ENCODE measurements at regions not wholly inside any gene's neighbourhood (a gene's known extent, or its start where the extent isn't known, plus 50 kb on each side); places are given as distances from the start of the nearest gene placed in this dataset.

DNA sequence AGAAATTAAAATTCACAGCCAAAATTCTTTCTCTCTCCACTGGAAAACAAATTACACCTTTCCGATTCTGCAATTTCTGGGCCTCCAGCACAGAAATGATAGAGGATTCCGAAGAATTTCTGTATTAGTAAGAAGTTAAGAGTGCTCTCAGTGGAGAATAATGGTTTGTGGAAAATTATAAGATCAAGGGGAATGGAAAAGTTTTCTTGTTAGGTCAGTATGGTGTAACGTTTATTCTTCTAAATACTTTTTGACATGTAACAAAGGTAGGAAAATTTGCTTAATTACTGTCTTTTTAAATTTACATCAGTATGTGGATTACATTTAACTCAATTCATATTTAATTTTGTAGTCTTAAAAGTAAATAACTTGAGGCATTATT is 288.3 kb upstream of the NFE2L3 start:
- no peaks in the 10 kb centered on the region for H3K4me1 ChIP-seq (replicated peaks in 1 of 2)
- intact Hi-C loops (cut with DNase I): no loop called here
- H3K9me3 ChIP-seq (replicated peaks in 1 of 3): no peaks in the 10 kb centered on the region
- peaks cover 100% of the 10 kb centered on the region for H3K27me3 ChIP-seq
- WGBS, 4 donors: 15 to 33% (median 22%) methylated on average over 3 of the region's 3 CpGs
- no peak overlapping the region for H3K27ac ChIP-seq
- TF ChIP-seq POLR2A (IDR thresholded peaks at IDR 0.05) (no peak), CTCF (IDR thresholded peaks at IDR 0.05) (no peak)
- DNase-seq: no peak
- no peaks in the 10 kb centered on the region for H3K36me3 ChIP-seq (replicated peaks in 1 of 2)
- H3K4me3 ChIP-seq: no peak overlapping the region

DNA sequence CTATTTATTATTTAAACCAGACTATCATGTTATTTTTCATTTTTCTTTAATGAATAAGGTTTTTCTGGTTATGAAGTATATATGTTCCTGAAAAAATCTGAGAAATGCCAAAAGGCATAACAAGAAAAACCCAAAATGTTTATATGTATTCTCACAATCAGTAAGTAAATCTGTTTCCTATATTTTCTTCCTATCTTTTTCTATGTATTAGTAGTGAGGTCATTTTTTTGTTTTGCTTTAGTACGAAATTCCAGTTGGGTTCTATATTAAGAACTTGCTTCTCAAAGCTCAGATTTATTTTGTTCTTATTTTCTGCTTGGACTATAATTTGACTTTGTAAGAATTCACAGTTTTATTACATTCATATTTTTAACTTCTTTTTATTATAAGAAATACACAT is 287.5 kb upstream of the NFE2L3 start:
- no peak for DNase-seq
- Histone ChIP-seq H3K9me3 (replicated peaks in 1 of 3) (no peaks in the 10 kb centered on the region), H3K27ac (no peak overlapping the region), H3K4me1 (replicated peaks in 1 of 2) (no peaks in the 10 kb centered on the region), H3K4me3 (no peak overlapping the region), H3K27me3 (peaks cover 97% of the 10 kb centered on the region), H3K36me3 (replicated peaks in 1 of 2) (no peaks in the 10 kb centered on the region)
- intact Hi-C loops (cut with DNase I): no loop called here
- WGBS, 4 donors: 53 to 66% (median 62%) methylated on average over 1 of the region's 1 CpG
- no peak for TF ChIP-seq POLR2A (IDR thresholded peaks at IDR 0.05)
- TF ChIP-seq CTCF (IDR thresholded peaks at IDR 0.05): no peak

- Histone ChIP-seq H3K27ac (no peak overlapping the region), H3K27me3 (peaks cover 94% of the 10 kb centered on the region), H3K4me3 (no peak overlapping the region), H3K36me3 (replicated peaks in 1 of 2) (no peaks in the 10 kb centered on the region), H3K4me1 (replicated peaks in 1 of 2) (no peaks in the 10 kb centered on the region), H3K9me3 (replicated peaks in 1 of 3) (no peaks in the 10 kb centered on the region)
- 34 to 48% (median 35%) methylated on average over 3 of the region's 3 CpGs for WGBS, 4 donors
- intact Hi-C loops (cut with DNase I): no loop called here
- TF ChIP-seq POLR2A (IDR thresholded peaks at IDR 0.05): no peak
- no peak for TF ChIP-seq CTCF (IDR thresholded peaks at IDR 0.05)
- no peak for DNase-seq
These were observed 286.9 kb upstream of the NFE2L3 start for GRCh38 chr7:25864943-25865751.

- no peaks in the 10 kb centered on the region for H3K4me1 ChIP-seq (replicated peaks in 1 of 2)
- H3K36me3 ChIP-seq (replicated peaks in 1 of 2): no peaks in the 10 kb centered on the region
- H3K27me3 ChIP-seq: peaks cover 62% of the 10 kb centered on the region
- H3K4me3 ChIP-seq: no peak overlapping the region
- no peaks in the 10 kb centered on the region for H3K9me3 ChIP-seq (replicated peaks in 1 of 3)
- no peak for TF ChIP-seq POLR2A (IDR thresholded peaks at IDR 0.05)
- TF ChIP-seq CTCF (IDR thresholded peaks at IDR 0.05): no peak
- 92 to 100% (median 93%) methylated on average over 1 of the region's 1 CpG for WGBS, 4 donors
- H3K27ac ChIP-seq: no peak overlapping the region
- DNase-seq: no peak
- intact Hi-C loops (cut with DNase I): no loop called here
These were observed 283.5 kb upstream of the NFE2L3 start for GRCh38 chr7:25868509-25868908.

Measured in adrenal gland (tissue), 9 donors.